Chondrocyte (in vitro differentiated cells): ENCODE measurements at regions not wholly inside any gene's neighbourhood (a gene's known extent, or its start where the extent isn't known, plus 50 kb on each side); places are given as distances from the start of the nearest gene placed in this dataset.
"Not testable (repeated sequence)": the region's sequence is repeated elsewhere in the genome, so short reads cannot be mapped to it uniquely, and the experiment has no call there.

ENCODE experiments used
- DNase-seq: peaks from one replicate; pipeline ENCODE4 v3.0.0; 2021; ENCODE audit warnings: mixed read lengths, low spot score
- H3K27ac Mint-ChIP-seq: one replicate; pipeline ENCODE4 v1.8.0; 2021; ENCODE audit warnings: mild to moderate bottlenecking, moderate library complexity, mixed read lengths; ENCODE audit not compliant: unreplicated experiment
- H3K27me3 Mint-ChIP-seq: 2 replicates; pipeline ENCODE4 v1.8.0; 2021; ENCODE audit warnings: low read depth, mixed read lengths
- H3K36me3 Mint-ChIP-seq: 2 replicates; pipeline ENCODE4 v1.8.0; 2021; ENCODE audit warnings: low read depth, mixed read lengths
- H3K4me1 Mint-ChIP-seq: 2 replicates; pipeline ENCODE4 v1.8.0; 2021; ENCODE audit warnings: low read depth, mild to moderate bottlenecking, mixed read lengths
- H3K4me3 Mint-ChIP-seq: one replicate; pipeline ENCODE4 v1.8.0; 2021; ENCODE audit warnings: mild to moderate bottlenecking, moderate library complexity, mixed read lengths; ENCODE audit not compliant: unreplicated experiment
- H3K9me3 Mint-ChIP-seq: 2 replicates; pipeline ENCODE4 v1.8.0; 2021; ENCODE audit warnings: low read depth, mixed read lengths
- TF ChIP-seq, protein P1 (sequence below): fragments of 200-600 bp; sonication (generic); IDR thresholded peaks from 2 replicates; pipeline ENCODE4 v1.5.0; 2021; ENCODE audit warnings: antibody characterized with exemption, mild to moderate bottlenecking, moderate library complexity

DNA sequence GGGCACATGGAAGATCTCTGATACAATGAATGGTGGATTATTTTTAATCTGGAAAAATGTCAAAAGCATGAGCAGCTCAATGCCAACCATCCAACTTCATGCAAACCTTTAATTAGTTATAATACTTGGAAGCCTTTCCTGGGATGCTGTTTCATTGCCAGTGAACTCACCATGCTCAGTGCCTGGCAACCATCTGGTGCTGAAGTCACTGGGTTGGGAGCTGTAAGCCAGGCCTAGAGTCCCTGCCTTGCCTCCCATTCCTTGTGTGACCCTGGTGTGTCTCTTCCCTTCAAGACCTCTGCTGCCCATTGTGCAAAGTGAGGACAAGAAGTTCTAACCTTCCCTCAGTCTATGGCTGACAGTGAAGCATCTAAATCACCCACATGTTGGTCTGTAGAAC lies 458.7 kb downstream of the RNF144A start:
- Mint-ChIP-seq H3K9me3 (no peaks in the 10 kb centered on the region), H3K4me3 (no peak overlapping the region), H3K27me3 (peaks cover 10% of the 10 kb centered on the region), H3K36me3 (no peaks in the 10 kb centered on the region), H3K27ac (no peak overlapping the region), H3K4me1 (peaks cover 2% of the 10 kb centered on the region)
- DNase-seq = no peak
- TF ChIP-seq, protein P1, sequence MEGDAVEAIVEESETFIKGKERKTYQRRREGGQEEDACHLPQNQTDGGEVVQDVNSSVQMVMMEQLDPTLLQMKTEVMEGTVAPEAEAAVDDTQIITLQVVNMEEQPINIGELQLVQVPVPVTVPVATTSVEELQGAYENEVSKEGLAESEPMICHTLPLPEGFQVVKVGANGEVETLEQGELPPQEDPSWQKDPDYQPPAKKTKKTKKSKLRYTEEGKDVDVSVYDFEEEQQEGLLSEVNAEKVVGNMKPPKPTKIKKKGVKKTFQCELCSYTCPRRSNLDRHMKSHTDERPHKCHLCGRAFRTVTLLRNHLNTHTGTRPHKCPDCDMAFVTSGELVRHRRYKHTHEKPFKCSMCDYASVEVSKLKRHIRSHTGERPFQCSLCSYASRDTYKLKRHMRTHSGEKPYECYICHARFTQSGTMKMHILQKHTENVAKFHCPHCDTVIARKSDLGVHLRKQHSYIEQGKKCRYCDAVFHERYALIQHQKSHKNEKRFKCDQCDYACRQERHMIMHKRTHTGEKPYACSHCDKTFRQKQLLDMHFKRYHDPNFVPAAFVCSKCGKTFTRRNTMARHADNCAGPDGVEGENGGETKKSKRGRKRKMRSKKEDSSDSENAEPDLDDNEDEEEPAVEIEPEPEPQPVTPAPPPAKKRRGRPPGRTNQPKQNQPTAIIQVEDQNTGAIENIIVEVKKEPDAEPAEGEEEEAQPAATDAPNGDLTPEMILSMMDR = no peak

DNA sequence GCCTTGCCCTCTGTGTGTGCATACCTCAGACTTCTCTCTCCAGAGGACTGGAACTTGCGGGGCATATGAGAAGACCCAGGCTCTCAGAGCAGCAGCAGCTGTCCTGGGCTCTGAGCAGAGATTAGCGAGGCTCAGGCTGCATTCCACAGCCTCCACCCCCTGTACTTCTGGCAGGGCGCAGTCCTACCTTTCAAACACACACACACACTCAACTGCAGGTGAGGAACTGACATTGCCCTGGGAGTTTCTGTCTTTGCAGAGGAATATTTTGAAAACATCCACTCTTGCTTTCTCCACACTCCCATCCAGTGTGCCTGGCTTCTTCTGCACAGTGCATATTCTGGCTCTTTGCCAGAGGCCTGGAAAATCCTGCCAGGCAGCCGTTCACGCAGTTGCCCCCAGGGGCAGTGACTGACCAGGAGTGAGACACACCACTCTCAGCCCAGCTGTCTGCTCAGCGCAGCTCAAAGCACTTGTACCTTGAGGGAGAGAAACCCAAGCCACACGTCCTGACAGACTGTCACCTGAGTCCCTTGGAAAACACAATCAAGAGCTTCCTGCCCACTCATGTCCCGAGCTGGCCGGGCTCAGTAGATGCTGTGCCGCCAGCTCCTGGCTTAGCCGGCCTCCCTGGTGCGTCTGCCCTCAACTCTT lies 460.8 kb downstream of the RNF144A start:
- Mint-ChIP-seq H3K27ac (no peak overlapping the region), H3K4me1 (peaks cover 2% of the 10 kb centered on the region), H3K9me3 (no peaks in the 10 kb centered on the region), H3K4me3 (no peak overlapping the region), H3K27me3 (peaks cover 13% of the 10 kb centered on the region), H3K36me3 (no peaks in the 10 kb centered on the region)
- no peak for DNase-seq
- TF ChIP-seq, protein P1 = peak; percentile 31

DNA sequence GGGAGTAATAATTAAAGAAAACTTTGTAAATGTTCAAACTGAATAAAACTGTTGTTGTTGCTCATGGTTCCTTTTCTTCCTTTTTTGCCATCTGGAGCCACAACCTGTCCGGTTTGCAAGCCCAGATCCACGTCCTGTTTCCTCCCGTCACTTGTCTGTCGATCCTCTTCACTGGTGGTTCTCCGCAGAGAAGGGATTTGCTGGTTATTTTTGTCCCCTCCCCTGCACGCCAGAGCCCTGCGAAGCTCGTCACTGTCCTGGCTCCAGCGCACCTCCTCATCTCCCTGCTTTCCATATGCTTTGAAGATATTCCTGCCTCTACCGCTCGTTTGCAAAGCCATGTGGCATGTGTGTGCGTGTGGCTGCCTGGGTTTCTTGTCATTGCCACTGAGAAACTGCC lies 461.4 kb downstream of the RNF144A start:
- Mint-ChIP-seq H3K27me3 (peaks cover 14% of the 10 kb centered on the region), H3K4me1 (peaks cover 2% of the 10 kb centered on the region), H3K27ac (no peak overlapping the region)

DNA sequence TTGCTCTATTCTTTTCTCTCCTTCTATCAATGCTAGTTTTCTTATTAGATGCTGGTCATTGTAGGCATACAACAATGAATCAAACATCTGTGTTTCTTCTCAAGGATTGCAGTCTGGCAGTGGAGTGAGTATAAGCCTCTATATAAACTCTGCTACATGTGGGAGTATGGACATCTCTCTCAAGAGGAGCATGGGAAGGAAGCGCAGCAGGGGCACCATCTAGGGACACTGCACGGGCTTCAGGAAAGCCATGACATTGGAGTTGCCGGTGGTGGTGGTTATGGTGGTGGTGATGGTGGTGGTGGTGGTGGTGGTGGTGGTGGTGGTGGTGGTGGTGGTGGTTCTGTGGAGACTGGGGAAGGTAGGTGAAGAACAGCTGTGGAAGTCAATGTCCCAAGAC lies 462.6 kb downstream of the RNF144A start:
- peaks cover 11% of the 10 kb centered on the region for H3K27me3 Mint-ChIP-seq
- H3K36me3 Mint-ChIP-seq = no peaks in the 10 kb centered on the region
- H3K27ac Mint-ChIP-seq = no peak overlapping the region
- peaks cover 2% of the 10 kb centered on the region for H3K4me1 Mint-ChIP-seq
- TF ChIP-seq, protein P1 = no peak
- no peak overlapping the region for H3K4me3 Mint-ChIP-seq
- no peak for DNase-seq
- no peaks in the 10 kb centered on the region for H3K9me3 Mint-ChIP-seq

More for the DNA sequence above, 461.4 kb downstream of the RNF144A start:
- no peak for DNase-seq
- Mint-ChIP-seq H3K9me3 (no peaks in the 10 kb centered on the region), H3K36me3 (no peaks in the 10 kb centered on the region), H3K4me3 (no peak overlapping the region)
- TF ChIP-seq, protein P1 = no peak

DNA sequence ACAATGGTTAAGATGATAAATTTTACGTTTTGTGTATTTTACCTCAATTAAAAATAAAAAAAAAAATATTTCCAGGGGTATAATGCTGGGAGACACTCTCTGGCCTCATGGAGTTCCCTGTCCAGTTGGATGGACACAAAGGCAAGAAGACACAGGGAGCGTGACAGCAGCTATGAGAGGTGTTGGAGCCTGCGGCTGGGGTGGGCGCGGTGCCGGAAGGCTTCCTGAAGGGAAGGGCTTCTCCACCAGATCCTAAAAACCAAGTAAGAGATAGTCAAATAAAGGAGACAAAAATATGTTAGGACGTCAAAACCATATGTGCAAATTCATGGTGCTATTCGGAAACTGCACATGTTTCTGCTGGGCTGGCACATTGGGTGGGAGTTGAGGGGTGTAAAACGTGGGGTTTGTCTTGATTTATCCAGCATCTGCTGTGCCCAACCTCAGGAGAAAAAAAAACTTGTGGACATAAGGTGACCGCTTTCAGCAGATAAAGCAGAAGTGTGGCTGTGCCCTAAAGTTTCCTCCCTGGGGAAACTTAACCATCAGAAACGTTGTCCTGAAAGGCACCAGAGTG lies 467.6 kb downstream of the RNF144A start:
- no peaks in the 10 kb centered on the region for H3K4me1 Mint-ChIP-seq
- no peaks in the 10 kb centered on the region for H3K36me3 Mint-ChIP-seq
- DNase-seq = no peak
- H3K9me3 Mint-ChIP-seq = no peaks in the 10 kb centered on the region
- no peak overlapping the region for H3K4me3 Mint-ChIP-seq
- H3K27ac Mint-ChIP-seq = no peak overlapping the region
- TF ChIP-seq, protein P1 = no peak
- H3K27me3 Mint-ChIP-seq = peaks cover 11% of the 10 kb centered on the region

DNA sequence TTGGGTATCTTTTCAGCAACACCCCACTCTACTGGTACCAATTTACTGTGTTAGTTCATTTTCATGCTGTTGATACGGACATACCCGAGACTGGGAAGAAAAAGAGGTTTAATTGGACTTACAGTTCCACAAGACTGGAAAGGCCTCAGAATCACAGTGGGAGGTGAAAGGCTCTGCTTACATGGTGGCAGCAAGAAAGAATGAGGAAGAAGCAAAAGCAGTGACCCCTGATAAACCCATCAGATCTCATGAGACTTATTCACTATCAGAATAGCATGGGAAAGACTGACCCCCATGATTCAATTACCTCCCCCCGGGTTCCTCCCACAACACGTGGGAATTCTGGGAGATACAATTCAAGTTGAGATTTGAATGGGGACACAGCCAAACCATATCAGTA lies 473.1 kb downstream of the RNF144A start:
- H3K9me3 Mint-ChIP-seq, H3K27ac Mint-ChIP-seq, H3K27me3 Mint-ChIP-seq: not testable (repeated sequence)

More for the DNA sequence above, 473.1 kb downstream of the RNF144A start:
- H3K36me3 Mint-ChIP-seq, H3K4me1 Mint-ChIP-seq, DNase-seq, H3K4me3 Mint-ChIP-seq: not testable (repeated sequence)
